Gastrocnemius medialis (tissue), 4 donors: ENCODE measurements at regions not wholly inside any gene's neighbourhood (a gene's known extent, or its start where the extent isn't known, plus 50 kb on each side); places are given as distances from the start of the nearest gene placed in this dataset.

Source experiments
- CTCF ChIP-seq, 5 experiments: fragments of 450-650 bp in 3 of 5; fragments of 200-600 bp in 2 of 5; sonication (generic) in 2 of 5; IDR thresholded peaks in 4 of 5; conservative IDR thresholded peaks in 1 of 5; 1 replicate in 4 of 5; 2 replicates in 1 of 5; pipeline ENCODE4 v1.5.1; 2016 to 2019; ENCODE audit warnings: antibody characterized with exemption in 5 of 5, mild to moderate bottlenecking in 3 of 5, moderate library complexity in 3 of 5
- POLR2A ChIP-seq, 2 donors: fragments of 450-650 bp; IDR thresholded peaks; one replicate each; pipeline ENCODE4 v1.6.1; 2017; ENCODE audit warnings: antibody characterized with exemption in 2 of 2, mild to moderate bottlenecking in 2 of 2, moderate library complexity in 2 of 2

GRCh38 chr6:90372450-90372849, 75.8 kb upstream of the BACH2 start:
- TF ChIP-seq CTCF (IDR thresholded peaks at IDR 0.05 in 4 of 5, conservative IDR thresholded peaks at IDR 0.05 in 1 of 5) (no peak), POLR2A (IDR thresholded peaks at IDR 0.05) (no peak)
